OCI-LY3 (cell line): ENCODE measurements at regions not wholly inside any gene's neighbourhood (a gene's known extent, or its start where the extent isn't known, plus 50 kb on each side); places are given as distances from the start of the nearest gene placed in this dataset.

Source experiments
- CTCF ChIP-seq: fragments of 200-600, 300-600 bp; sonication (generic); IDR thresholded peaks from 2 replicates; pipeline ENCODE4 v1.5.1; 2014; ENCODE audit warnings: antibody characterized with exemption, low read length, low read depth
- EZH2phosphoT487 ChIP-seq: fragments of 200-600 bp; shearing (Covaris generic); IDR thresholded peaks from 2 replicates; pipeline ENCODE4 v1.6.1; 2018; ENCODE audit warnings: antibody characterized with exemption, mixed run types, low read depth

DNA sequence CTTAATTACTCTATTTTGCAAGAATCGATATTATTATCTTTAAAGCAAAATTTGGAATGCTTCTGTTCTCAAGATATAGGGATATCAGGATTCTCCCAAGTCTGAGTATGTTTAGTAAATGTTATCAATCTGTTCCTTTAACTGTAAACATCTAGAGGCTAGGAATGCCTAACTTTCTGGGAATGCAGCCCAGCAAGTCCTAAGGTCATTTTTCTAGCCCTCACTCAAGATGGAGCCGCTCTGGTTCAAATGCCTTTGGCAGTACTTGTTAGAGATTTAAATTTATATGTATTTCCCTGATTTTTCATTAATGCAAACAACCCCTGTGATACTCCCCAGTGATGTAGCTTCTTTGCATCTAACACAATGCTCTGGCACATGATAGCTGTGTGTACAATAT is 623.8 kb upstream of the LCORL start:
- TF ChIP-seq CTCF: no peak
- TF ChIP-seq EZH2phosphoT487: no peak
